HG03045 (cell line): ENCODE measurements at regions not wholly inside any gene's neighbourhood (a gene's known extent, or its start where the extent isn't known, plus 50 kb on each side); places are given as distances from the start of the nearest gene placed in this dataset.

ENCODE experiments used
- ATAC-seq: cut with Tn5 transposase; IDR thresholded peaks from one replicate; pipeline ENCODE4 v1.9.1; 2021; ENCODE audit warnings: mild to moderate bottlenecking, moderate library complexity; ENCODE audit not compliant: unreplicated experiment

GRCh38 chr6:119628691-119629594, 279.4 kb upstream of the MAN1A1 start:
- ATAC-seq: no peak

- no peak for ATAC-seq
Measured at GRCh38 chr6:119627908-119628669, 278.5 kb upstream of the MAN1A1 start.

- ATAC-seq: no peak
Measured at GRCh38 chr6:119626884-119627619, 277.5 kb upstream of the MAN1A1 start.

DNA sequence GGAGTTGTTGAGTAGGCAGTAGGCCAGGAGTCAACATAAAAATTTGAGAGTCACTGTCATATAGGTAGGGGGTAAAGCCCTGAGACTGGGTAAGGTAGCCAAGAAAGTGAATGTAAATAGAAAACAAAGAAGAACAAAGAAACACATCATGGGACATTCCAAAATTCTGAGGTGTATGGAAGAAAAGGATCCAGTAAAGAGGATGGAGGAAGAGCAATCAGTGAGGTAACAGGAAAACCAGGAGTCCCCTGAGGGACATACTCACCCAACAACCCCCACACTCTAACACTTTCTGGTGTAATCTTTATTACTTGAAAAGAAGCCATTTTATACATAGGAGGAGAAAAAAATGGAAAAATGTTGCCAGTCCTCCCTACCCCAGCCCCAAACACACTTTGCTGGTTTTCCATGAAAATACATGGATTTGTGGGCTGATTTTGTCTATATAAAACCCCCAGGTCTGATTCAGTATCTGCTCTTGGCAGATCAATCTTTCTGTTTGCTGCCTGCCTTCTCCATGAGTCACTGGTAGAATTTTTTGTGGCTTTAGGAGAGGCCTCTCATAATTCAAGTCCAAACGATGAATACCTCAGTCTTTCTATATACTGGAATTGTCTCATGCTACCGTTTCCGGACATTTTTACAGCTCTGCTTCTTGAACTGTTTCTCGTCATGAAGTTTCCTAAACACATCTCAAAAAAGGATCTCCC, 271.4 kb upstream of the MAN1A1 start:
- ATAC-seq: no peak

- no peak for ATAC-seq
Measured at GRCh38 chr6:119614138-119614537, 264.6 kb upstream of the MAN1A1 start.

DNA sequence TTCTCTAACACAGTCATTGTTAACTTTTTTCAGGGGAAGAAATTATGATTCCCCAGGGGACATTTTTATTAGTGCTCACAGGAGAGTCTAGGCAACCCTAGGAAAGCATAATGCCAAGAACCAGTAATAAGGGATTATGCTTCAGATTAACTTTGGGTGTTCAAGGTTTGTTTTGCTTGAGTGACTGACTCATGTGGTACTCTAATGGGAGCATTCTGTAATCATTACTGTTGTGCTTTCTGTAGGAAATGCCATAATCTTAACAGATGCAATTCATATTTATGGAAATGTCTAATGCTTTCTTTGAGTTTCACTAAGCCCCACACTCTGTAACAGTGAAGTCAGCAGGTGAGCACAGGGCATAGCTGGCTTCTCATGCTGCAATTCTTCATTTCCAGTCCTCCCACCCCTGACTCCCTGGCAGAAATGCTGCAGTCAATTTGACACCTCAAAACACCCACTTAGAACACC, 263.4 kb upstream of the MAN1A1 start:
- no peak for ATAC-seq

DNA sequence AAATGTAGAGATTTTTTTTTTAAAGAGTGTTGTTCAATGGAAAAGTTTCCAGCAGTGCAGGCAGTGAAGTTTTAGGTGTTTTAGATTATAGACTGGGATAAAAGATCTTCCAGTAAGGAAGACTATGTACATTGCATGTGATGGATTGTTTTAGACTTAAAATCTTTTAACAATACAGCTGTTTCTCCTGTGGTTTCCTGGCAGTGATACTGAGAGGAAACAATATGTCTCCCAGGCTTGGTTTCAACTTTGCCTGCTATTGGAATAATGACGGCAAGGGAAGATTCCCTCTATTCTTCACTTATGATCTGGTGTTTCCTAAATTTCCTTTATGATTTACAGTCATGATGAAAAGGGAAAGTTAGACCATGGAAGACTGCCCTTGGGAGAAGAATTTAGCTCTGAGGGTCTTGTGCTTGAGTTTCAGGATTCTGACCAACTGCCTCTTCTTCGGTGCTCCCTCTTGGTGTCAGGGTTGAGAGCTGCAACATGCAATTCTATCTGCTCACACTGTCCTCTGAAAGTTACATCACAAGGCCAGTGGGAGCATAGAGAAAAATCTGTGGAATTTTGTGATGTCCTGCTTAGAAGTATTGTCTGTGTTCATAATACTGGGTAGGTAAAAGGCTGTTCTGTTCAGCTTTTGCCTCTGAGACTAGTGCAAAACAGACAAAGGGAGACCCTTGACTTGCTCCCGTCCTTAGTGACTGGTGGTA, 262.8 kb upstream of the MAN1A1 start:
- no peak for ATAC-seq

- no peak for ATAC-seq
Measured at GRCh38 chr6:119610754-119611153, 261.2 kb upstream of the MAN1A1 start.

DNA sequence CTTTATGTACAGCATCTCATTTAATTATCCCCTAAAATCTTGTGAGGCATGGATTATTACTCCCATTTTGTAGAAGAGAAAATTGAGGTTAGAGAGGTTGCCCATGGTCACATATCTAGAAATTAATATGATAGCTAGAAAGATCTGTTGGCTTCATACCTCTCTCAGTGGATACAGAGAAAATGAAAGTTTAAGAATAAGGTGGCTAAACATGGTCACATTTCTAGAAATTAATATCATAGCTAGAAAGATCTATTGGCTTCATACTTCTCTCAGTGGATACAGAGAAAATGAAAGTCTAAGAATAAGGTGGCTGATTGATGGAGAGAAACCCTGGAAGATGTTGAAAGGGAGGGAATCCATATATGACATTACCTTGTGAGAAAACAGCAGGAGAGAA, 260.7 kb upstream of the MAN1A1 start:
- no peak for ATAC-seq

DNA sequence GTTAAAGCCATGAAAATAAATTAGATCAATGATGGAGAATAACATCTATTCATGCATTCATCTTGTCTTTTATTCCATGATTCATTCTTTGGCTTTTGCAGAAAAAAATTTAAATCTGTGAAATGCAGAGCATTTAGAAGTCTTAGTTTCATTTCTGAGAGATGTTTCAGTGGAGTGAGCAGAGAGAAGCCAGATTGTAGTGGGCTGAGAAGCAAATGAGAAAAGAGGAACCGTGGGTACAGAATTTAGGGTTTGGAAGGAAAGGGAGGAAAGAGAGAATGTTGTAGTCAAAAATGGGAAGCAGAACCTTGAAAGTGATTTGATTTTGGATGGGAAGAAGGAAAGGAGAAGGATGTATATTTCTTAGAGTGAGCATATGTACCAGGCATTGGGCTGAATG, 260.3 kb upstream of the MAN1A1 start:
- no peak for ATAC-seq

- no peak for ATAC-seq
Measured at GRCh38 chr6:119608994-119609393, 259.4 kb upstream of the MAN1A1 start.

DNA sequence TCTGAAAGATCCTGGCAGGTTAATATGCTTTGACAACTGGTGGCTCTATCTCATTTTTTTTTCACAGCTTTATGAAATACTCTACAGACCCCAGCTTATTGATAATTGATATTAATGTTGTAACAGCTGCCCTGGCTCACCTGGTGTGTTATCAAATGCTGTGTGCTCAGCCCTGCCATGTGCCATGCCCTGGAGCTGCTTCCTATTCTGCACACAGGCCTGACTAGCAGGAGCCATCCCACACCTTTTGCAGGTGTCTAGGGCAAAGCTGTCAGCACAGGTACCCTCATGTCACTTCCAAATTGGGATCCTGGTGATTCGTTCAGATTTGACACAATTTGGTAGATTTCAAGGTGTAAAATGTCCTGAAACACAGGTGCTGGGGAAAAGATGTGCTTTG, 254.6 kb upstream of the MAN1A1 start:
- ATAC-seq: no peak

DNA sequence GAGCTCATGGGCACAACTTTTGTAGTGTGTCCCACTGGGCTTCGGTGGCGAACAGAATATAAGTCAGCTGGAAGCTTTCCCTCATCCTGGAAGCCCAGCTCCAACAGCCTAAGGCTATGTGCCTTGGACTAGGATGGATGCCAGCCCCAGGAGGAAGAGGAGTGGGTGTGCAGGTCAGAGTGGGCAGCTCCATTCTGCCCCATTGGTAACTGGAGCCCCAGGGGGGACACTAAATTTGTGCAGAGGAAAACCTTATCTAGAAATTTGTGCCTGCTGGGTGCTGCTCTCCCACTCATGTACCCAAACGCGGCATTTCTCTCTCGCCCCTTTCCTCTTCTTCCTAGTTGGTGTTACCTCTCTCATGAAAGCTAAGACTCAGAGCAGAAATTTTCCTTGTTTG, 253.9 kb upstream of the MAN1A1 start:
- ATAC-seq: no peak

DNA sequence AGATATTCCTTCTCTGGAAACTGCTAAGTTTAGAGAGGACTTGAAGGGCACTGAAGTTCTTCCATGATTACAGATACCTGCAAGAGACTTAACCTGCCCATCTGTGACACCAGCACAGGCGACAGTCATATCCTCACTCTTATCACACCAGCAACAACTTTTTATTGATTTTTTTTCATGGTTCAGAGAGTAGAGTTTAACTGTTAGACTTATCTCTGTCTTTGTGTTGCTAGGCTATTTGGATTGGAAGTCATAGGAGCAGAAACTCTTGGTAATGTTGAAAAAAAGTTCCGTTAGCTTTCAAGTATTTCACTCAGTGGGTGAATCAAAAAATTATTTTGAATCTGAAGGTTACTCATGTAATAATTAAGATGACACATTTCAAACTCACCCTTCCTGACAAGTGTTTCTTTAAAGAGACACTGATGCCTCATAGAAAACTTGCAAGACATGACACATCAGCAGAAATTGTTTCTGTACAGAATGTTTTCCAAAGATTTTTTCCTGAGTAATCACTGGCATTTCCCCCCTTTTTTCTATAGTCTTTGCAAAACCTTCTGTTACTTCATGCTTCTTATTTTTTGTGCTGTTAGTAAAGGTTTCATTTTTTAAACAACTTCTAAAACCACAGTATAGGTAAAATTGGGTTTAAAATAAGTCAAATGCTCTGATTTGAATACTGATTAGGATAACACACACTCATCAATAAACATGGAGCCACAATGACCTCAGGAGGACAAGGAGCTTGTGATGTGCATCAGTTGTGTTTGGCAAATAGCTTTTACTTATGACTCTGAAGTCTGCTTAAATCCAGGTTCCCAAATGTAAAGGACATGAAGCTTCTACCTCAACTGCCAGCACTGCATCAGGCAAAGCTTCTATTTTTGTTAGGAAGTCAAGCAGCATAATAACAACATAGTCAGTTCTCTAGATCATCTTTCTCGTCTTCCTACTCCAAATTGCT, 252.9 kb upstream of the MAN1A1 start:
- ATAC-seq: no peak

DNA sequence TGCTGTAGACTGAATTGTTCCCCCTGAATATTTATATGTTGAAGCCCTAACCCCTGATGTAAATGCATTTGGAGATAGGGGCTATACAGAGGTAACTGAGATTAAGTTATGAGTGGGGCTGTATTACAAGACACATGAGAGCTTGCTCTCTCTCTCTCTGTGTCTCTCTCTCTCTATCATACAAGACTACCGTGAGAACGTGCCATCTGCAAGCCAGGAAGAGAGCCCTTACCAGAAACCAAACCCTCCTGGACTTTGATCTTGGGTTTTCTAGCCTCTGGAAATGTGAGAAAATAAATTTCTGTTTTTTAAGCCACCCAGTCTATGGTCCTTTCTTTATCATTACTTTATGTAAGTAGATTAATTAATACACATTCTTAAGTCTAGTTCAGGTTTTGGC, 249.3 kb upstream of the MAN1A1 start:
- ATAC-seq: no peak

DNA sequence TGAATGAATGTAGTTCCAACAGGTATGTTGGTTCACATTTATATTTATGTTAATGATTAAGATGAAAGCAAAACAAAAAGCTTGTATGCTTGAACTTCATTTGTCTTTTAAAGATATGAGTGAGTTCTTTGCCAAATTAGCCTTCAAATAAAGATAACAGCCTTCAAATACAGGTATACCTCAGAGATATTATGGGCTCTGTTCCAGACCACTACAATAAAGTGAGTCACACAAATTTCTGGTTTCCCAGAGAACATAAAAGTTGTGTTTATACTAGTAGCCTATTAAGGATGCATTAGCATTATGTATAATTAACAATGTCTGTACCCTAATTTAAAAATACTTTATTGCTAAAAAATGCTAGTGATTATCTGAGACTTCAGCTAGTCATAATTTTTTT, 245.3 kb upstream of the MAN1A1 start:
- no peak for ATAC-seq

GRCh38 chr6:119591235-119591634, 241.7 kb upstream of the MAN1A1 start:
- no peak for ATAC-seq

DNA sequence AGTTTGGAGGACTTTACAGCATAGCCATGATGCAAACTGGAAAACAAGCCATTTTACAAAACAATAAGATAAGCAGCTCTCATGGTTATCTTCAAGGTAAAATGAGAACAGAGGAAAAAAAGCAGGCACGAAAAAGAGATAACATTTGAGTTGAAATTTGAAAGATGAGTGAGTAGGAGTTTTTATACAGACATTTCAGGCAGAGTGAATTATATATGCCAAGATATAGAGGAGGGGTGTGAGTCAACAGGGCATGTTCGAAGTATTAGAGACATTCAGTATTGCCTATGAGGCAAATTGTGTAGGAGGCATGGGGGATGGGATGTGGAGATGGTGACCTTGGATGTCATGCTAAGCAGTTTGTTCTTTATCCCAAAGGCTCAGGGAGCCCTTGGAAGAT, 240.5 kb upstream of the MAN1A1 start:
- no peak for ATAC-seq

DNA sequence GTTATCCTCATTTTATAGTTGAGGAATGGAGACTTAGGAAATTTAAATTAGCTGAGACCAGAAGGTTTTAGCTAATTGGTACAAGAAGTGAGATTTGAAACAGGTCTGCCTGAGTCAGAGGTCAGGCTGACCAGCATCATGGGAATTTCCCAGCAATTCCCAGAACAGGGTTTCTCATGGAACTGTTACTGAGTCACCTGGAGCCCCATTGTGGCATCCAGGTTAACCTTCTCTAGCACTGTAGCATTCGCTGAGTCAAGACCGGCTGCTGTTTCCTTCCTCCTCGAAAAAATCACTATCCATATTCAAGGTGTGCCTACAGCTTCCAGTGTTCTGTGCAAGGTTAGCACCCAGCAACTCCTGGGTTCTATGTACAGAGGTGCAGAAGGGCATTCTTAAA, 238.0 kb upstream of the MAN1A1 start:
- ATAC-seq: no peak
